ENCODE measurements at regions not wholly inside any gene's neighbourhood (a gene's known extent, or its start where the extent isn't known, plus 50 kb on each side); places are given as distances from the start of the nearest gene placed in this dataset.

- TF ChIP-seq CTCF (conservative IDR thresholded peaks at IDR 0.05): no peak
- no peaks in the 10 kb centered on the region for H3K4me1 Mint-ChIP-seq (ENCODE audit: unreplicated experiment)
- peaks cover 8% of the 10 kb centered on the region for H3K27me3 Mint-ChIP-seq
- no peaks in the 10 kb centered on the region for H3K36me3 Mint-ChIP-seq
- H3K27ac Mint-ChIP-seq: no peak overlapping the region
- H3K9me3 Mint-ChIP-seq: no peaks in the 10 kb centered on the region
- no peak overlapping the region for H3K4me3 Mint-ChIP-seq
- DNase-seq (ENCODE audit: extremely low spot score, unreplicated experiment): no peak
Measured at GRCh38 chr7:84509522-84509921, 314.9 kb upstream of the SEMA3A start.

- no peaks in the 10 kb centered on the region for H3K4me1 Mint-ChIP-seq (ENCODE audit: unreplicated experiment)
- no peak overlapping the region for H3K27ac Mint-ChIP-seq
- no peaks in the 10 kb centered on the region for H3K36me3 Mint-ChIP-seq
- peaks cover 8% of the 10 kb centered on the region for H3K27me3 Mint-ChIP-seq
- no peak for DNase-seq (ENCODE audit: extremely low spot score, unreplicated experiment)
- TF ChIP-seq CTCF (conservative IDR thresholded peaks at IDR 0.05): no peak
- H3K9me3 Mint-ChIP-seq: no peaks in the 10 kb centered on the region
- no peak overlapping the region for H3K4me3 Mint-ChIP-seq
Measured at GRCh38 chr7:84508606-84509005, 314.0 kb upstream of the SEMA3A start.

GRCh38 chr7:84507529-84507928, 312.9 kb upstream of the SEMA3A start:
- Mint-ChIP-seq H3K36me3 (no peaks in the 10 kb centered on the region), H3K4me1 (ENCODE audit: unreplicated experiment) (no peaks in the 10 kb centered on the region), H3K27ac (no peak overlapping the region), H3K27me3 (peaks cover 8% of the 10 kb centered on the region), H3K4me3 (no peak overlapping the region), H3K9me3 (no peaks in the 10 kb centered on the region)
- TF ChIP-seq CTCF (conservative IDR thresholded peaks at IDR 0.05): no peak
- no peak for DNase-seq (ENCODE audit: extremely low spot score, unreplicated experiment)

DNA sequence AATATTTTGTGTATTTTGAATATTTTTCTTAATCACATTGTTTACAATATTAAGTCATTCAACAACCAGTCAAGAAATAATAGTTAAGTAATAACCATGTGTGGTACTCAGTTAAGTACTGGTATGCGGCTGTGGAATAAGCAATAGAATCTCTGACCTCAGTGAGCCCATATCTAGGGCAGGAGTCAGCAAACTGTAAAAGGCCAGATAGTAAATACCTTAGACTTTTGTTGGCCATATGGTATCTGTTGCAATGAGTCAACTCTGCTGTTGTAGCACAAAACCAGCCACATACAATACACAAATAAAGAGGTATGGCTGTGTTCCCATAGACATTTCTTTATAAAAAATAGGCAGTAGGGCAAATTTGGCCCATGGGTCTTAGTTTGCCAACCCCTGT, 311.6 kb upstream of the SEMA3A start:
- no peak for DNase-seq (ENCODE audit: extremely low spot score, unreplicated experiment)
- Mint-ChIP-seq H3K27ac (no peak overlapping the region), H3K27me3 (peaks cover 8% of the 10 kb centered on the region), H3K4me1 (ENCODE audit: unreplicated experiment) (no peaks in the 10 kb centered on the region), H3K9me3 (no peaks in the 10 kb centered on the region), H3K4me3 (no peak overlapping the region), H3K36me3 (no peaks in the 10 kb centered on the region)
- TF ChIP-seq CTCF (conservative IDR thresholded peaks at IDR 0.05): no peak

GRCh38 chr7:84502239-84502638, 307.6 kb upstream of the SEMA3A start:
- peaks cover 3% of the 10 kb centered on the region for H3K9me3 Mint-ChIP-seq
- no peaks in the 10 kb centered on the region for H3K36me3 Mint-ChIP-seq
- H3K27ac Mint-ChIP-seq: no peak overlapping the region
- no peak for DNase-seq (ENCODE audit: extremely low spot score, unreplicated experiment)
- peaks cover 8% of the 10 kb centered on the region for H3K27me3 Mint-ChIP-seq
- H3K4me3 Mint-ChIP-seq: no peak overlapping the region
- no peaks in the 10 kb centered on the region for H3K4me1 Mint-ChIP-seq (ENCODE audit: unreplicated experiment)
- TF ChIP-seq CTCF (conservative IDR thresholded peaks at IDR 0.05): no peak

DNA sequence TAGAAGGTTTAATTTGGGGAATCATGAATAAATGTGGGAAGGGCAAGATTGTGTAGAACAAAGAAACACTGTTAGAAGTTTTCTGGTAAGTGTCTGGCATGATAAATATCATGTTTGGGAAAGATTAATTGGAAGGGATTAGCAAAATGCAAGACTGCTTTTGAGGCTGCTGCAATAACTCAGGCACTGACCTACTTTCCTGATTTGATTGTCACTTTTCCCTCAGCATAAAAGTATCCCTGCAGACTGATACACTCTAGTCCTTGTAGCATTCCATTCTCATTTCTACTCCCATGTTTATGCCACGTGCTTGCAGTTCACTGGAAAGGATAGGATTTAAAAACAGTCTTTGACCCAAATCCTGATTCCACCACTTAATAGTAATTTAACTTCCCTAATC, 303.3 kb upstream of the SEMA3A start:
- Mint-ChIP-seq H3K4me1 (ENCODE audit: unreplicated experiment) (peaks cover 5% of the 10 kb centered on the region), H3K36me3 (no peaks in the 10 kb centered on the region), H3K27me3 (no peaks in the 10 kb centered on the region), H3K4me3 (no peak overlapping the region), H3K27ac (no peak overlapping the region), H3K9me3 (peaks cover 3% of the 10 kb centered on the region)
- no peak for DNase-seq (ENCODE audit: extremely low spot score, unreplicated experiment)
- TF ChIP-seq CTCF (conservative IDR thresholded peaks at IDR 0.05): no peak

All from type B pancreatic cell (in vitro differentiated cells).